Right lobe of liver (tissue), 4 donors: ENCODE measurements at regions not wholly inside any gene's neighbourhood (a gene's known extent, or its start where the extent isn't known, plus 50 kb on each side); places are given as distances from the start of the nearest gene placed in this dataset.

Source experiments
- POLR2A ChIP-seq: fragments of 450-650 bp; IDR thresholded peaks from one replicate; pipeline ENCODE4 v1.6.1; 2017; ENCODE audit warnings: antibody characterized with exemption, mild to moderate bottlenecking
- TF ChIP-seq, protein P1 (sequence below), 4 donors: fragments of 200-600 bp in 3 of 4; fragments of 450-650 bp in 1 of 4; IDR thresholded peaks; one replicate each; pipeline versions ENCODE4 v1.5.1 to v1.8.0; 2016 to 2022; ENCODE audit warnings: antibody characterized with exemption in 4 of 4, mild to moderate bottlenecking in 2 of 4
- donor health status: DM: no; HTN: no; CAD: no.
- donor health status: DM: no; HTN: no; CAD: no.
- donor health status: DM: no; HTN: yes; CAD: no.

DNA sequence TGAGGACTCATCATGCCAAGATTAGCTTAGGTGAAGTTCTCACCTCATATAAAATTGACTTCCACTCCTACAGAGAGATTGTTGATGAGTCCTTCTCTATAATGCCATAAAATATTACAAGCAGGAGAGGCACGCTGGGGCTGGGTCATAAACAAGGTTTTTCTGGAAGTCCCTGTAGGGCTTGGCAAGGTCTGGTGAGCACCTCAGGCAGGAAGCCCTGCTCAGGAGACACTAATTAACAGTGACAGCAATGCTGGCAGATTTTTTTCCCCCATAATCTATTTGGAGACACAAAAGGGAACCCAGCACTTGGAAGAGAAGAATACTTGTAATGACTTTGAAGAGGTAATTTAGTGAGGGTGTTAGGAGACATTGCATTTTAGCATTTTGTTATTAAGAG, 118.7 kb downstream of the DIRAS2 start:
- TF ChIP-seq POLR2A = no peak
- TF ChIP-seq, protein P1, sequence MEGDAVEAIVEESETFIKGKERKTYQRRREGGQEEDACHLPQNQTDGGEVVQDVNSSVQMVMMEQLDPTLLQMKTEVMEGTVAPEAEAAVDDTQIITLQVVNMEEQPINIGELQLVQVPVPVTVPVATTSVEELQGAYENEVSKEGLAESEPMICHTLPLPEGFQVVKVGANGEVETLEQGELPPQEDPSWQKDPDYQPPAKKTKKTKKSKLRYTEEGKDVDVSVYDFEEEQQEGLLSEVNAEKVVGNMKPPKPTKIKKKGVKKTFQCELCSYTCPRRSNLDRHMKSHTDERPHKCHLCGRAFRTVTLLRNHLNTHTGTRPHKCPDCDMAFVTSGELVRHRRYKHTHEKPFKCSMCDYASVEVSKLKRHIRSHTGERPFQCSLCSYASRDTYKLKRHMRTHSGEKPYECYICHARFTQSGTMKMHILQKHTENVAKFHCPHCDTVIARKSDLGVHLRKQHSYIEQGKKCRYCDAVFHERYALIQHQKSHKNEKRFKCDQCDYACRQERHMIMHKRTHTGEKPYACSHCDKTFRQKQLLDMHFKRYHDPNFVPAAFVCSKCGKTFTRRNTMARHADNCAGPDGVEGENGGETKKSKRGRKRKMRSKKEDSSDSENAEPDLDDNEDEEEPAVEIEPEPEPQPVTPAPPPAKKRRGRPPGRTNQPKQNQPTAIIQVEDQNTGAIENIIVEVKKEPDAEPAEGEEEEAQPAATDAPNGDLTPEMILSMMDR (IDR thresholded peaks at IDR 0.05) = no peak
